ENCODE measurements at regions not wholly inside any gene's neighbourhood (a gene's known extent, or its start where the extent isn't known, plus 50 kb on each side); places are given as distances from the start of the nearest gene placed in this dataset.

- TF ChIP-seq CTCF (conservative IDR thresholded peaks at IDR 0.05; ENCODE audit: low read depth, low read length) (no peak), EZH2 (IDR thresholded peaks at IDR 0.05; ENCODE audit: borderline replicate concordance, low read depth, low read length, poor library complexity, severe bottlenecking) (no peak)
Measured at GRCh38 chr13:111537115-111537728, 216.8 kb downstream of the TEX29 start.
